ENCODE measurements at regions not wholly inside any gene's neighbourhood (a gene's known extent, or its start where the extent isn't known, plus 50 kb on each side); places are given as distances from the start of the nearest gene placed in this dataset.

DNA sequence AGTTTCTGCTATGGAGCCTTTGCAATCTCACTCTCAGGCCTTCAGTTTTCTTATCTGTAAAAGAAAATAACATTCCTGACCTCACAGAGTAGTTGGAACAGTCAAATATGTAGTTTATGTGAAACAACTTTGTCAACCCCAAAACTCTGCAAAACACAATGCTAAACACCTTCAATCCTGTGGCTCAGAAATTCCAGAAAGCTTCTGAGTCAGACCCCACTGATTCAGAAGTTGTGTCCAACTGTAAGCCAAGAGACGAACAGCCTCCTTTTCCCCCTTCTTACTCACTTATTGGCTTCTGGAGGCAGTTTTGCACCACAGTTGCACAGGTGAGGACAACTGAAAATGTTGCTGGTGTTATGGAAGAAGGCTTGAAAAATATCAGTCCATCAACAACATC lies 52.9 kb downstream of the TMSB4Y start:
- H3K27ac ChIP-seq, result no peak overlapping the region
- TF ChIP-seq, protein P1, sequence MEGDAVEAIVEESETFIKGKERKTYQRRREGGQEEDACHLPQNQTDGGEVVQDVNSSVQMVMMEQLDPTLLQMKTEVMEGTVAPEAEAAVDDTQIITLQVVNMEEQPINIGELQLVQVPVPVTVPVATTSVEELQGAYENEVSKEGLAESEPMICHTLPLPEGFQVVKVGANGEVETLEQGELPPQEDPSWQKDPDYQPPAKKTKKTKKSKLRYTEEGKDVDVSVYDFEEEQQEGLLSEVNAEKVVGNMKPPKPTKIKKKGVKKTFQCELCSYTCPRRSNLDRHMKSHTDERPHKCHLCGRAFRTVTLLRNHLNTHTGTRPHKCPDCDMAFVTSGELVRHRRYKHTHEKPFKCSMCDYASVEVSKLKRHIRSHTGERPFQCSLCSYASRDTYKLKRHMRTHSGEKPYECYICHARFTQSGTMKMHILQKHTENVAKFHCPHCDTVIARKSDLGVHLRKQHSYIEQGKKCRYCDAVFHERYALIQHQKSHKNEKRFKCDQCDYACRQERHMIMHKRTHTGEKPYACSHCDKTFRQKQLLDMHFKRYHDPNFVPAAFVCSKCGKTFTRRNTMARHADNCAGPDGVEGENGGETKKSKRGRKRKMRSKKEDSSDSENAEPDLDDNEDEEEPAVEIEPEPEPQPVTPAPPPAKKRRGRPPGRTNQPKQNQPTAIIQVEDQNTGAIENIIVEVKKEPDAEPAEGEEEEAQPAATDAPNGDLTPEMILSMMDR (conservative IDR thresholded peaks at IDR 0.05), result no peak

DNA sequence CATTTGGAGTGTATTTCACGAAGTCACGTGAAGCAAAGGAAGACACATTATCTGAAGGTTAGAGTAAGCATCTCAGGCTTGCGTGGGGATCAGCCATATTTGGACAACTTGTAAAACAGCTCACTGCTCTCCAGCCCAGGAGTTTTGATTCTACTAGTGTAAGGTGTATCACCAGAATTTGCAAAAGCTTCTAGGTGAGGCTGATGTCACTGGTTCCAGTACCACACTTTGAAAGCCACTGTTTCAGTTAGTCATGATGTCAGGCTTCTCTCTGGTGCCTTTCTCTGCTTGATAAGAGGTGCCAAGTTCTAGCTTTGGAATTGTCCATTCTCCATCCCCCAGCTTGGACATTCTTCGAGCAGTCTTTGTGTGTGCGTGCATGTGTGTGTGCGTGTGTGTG lies 62.3 kb downstream of the TMSB4Y start:
- TF ChIP-seq, protein P1 (conservative IDR thresholded peaks at IDR 0.05), result no peak
- no peak overlapping the region for H3K27ac ChIP-seq

DNA sequence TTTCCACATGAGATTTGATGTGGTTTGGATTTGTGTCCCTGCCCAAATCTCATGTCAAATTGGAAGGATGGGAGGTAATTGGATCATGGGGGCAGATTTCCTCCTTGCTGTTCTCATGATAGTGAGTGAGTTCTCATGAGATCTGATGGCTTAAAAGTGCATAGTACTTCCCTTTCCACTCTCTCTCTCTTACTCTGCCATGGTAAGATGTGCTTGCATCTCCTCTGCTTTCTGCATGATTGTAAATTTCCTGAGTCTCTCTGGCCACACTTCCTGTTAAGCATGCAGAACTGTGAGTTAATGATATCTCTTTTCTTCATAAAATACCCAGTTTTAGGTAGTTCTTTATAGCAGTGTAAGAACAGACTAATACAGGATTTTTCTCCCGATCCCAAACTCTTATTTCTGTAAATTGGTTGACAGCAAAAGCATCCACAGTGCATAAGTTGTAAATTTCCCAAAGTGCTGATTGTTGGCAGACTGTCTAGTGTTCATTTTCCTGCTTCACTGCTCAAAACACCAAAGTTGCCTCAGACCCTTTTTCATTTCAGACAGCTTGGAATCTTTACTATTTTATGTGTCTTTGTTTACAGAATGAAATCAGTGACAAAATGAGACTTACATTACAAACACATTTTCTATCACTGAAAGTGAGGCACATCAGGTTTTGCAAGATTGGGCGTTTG lies 86.6 kb downstream of the TMSB4Y start:
- TF ChIP-seq, protein P1 (conservative IDR thresholded peaks at IDR 0.05), result no peak
- H3K27ac ChIP-seq, result no peak overlapping the region

DNA sequence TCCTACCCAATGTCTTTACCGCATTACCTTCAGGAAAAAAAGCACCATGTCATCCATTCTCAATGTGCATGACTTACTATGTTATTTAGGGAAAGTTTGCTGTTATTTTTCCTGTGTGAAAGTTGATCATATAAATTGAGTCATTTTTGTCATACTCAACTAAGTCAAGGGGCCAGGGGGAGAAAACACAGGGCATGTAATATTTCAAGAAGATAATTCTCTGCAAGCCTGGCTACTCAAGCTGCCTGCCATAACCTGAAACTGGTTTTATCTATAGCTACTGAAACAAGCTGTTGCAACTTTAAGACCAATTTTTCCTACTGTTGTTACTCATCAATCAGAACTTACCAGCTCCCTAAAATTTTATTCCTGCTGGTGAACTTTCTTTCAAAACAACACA lies 91.4 kb downstream of the TMSB4Y start:
- H3K27ac ChIP-seq, result no peak overlapping the region
- TF ChIP-seq, protein P1 (conservative IDR thresholded peaks at IDR 0.05), result no peak

DNA sequence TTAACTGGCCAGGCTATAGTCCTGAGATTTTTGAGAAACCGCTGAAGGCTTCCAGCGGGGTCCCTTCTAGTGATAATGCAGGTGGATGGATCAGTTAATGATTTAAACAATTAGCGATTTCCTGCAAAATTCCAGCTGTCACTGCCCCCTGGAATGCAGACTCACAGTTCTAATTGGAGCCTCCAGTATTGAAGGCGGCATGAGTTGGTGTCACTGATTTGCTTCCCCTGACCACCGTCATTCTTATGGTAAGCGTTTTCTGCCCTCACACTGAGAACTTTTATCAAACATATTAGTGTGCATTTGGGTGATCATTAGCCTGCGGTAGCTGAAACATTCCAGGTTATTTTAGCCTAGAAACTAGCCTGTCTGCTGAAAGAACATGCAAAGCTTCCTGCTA lies 99.1 kb downstream of the TMSB4Y start:
- TF ChIP-seq, protein P1 (conservative IDR thresholded peaks at IDR 0.05), result no peak
- H3K27ac ChIP-seq, result no peak overlapping the region

DNA sequence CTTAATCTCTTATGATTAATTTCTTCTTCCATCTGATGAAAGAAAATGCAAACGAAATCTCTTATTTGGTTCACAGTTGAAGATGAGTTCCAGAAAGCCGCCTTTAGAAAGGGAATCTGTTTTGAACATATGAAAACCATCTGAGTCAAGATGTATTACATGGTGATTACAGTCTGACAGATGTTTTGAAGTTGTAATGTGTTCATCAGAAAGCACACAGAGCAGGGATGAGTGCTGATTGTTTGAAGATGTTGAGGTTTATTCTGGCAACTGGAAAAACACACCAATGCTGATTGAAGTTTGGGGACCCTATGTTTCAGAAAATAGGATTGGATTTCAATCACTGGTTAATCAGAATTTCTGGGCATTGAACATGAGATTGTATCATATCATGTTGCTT lies 99.7 kb downstream of the TMSB4Y start:
- H3K27ac ChIP-seq, result no peak overlapping the region
- TF ChIP-seq, protein P1 (conservative IDR thresholded peaks at IDR 0.05), result no peak

DNA sequence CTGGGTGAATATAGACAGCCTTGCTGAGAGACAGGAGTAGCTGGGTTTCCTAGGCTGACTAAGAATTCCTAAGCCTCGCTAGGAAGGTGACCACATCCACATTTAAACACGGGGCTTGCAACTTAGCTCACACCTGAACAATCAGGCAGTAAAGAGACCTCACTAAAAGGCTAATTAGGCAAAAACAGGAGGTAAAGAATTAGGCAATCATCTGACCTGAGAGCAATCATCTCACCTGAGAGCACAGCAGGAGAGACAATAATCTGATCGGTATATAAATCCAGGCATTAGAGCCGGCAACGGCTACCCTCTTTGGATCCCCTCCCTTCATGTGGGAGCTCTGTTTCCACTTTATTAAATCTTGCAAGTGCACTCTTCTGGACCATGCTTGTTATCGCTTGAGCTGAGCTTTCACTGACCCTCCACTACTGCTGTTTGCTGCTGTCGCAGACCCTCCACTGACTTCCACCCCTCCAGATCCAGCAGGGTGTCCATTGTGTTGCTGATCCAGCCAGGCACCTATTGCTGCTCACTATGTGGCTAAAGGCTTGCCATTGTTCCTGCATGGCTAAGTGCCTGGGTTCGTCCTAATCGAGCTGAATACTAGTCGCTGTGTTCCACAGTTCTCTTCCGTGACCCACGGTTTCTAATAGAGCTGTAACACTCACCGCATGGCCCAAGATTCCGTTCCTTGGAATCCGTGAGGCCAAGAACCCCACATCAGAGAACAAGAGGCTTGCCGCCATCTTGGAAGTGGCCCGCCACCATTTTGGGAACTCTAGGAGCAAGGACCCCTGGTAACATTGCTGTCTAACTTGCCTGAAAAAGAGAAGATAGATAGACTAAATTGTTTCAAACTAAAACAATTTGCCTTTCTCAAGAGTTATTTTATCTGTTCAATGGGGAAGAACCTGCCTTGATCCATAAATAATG lies 100.7 kb downstream of the TMSB4Y start:
- TF ChIP-seq, protein P1 (conservative IDR thresholded peaks at IDR 0.05), result no peak
- no peak overlapping the region for H3K27ac ChIP-seq
